GM21390 (cell line): ENCODE measurements at regions not wholly inside any gene's neighbourhood (a gene's known extent, or its start where the extent isn't known, plus 50 kb on each side); places are given as distances from the start of the nearest gene placed in this dataset.

Experiments used
- ATAC-seq: cut with Tn5 transposase; IDR thresholded peaks from one replicate; pipeline ENCODE4 v1.9.1; 2021; ENCODE audit not compliant: unreplicated experiment

DNA sequence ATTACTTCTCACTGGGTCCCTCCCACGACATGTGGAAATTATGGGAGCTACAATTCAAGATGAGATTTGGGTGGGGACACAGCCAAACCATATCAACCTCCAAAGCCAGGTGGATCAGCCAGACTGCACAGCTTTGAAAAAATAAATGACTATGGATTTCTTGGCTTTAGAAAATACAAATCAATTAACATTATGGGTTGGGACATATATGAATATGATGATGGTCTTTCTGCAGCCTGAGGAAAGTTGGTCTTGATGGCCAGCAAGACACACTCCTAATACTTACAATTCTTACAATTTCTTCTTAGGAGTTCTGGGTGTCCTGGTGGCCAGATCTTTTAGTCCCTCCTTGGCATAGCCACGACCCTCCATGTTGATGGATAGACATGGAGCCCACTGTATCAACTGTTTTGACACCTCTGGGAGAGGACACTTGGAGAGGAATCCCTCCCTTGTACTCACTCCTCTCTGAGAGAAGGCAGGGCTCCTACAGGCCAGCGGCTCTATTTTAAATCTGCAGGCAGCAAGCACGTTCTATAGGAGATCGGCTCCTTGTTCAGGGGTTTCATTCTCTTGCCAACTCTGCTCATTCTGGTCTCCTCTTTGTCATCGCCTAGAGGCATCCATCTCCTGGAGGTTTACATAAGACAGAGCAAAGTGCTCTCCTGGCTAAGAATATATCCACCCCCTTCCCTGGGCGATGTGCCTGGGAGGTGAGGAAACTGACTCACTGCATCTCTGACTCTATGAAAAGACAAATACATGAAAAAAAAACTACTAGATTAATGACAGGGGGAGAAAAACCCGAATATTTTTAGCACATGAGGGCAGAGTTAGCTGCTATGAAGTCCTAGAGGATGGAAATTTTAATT, 145.9 kb downstream of the CARTPT start:
- no peak for ATAC-seq

DNA sequence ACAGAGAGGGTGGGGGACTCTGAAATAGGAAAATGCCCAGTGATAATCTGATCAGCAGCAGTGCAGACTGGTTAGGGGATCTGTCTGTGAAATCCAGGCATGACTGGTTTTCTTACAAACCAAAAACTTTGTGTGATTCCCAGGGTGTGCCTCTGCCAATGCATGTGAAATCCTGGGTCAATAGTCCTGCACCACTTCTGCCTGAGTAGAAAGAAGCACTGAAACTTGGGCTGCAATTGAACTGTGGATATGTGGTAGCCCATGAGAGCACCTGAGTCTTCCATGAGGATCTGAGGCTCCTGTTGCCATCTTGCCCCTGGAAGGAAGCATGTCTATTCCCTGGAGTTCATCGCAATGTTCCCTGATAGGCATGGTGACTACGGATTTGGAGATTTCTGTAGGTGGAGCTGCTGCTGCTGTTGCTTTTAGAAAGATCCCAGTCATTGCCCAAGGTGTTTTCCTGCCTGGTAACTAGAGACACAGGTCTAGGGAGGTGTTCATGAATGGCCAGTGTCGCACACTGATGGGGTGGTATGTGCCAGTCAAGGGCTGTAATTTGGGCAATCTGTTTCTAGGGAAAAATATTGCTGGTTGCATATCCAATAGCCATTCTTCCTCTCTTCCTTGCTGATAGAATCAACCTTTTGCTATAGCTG, 146.7 kb downstream of the CARTPT start:
- no peak for ATAC-seq

- no peak for ATAC-seq
These were observed 153.3 kb downstream of the CARTPT start for GRCh38 chr5:71872311-71872864.

DNA sequence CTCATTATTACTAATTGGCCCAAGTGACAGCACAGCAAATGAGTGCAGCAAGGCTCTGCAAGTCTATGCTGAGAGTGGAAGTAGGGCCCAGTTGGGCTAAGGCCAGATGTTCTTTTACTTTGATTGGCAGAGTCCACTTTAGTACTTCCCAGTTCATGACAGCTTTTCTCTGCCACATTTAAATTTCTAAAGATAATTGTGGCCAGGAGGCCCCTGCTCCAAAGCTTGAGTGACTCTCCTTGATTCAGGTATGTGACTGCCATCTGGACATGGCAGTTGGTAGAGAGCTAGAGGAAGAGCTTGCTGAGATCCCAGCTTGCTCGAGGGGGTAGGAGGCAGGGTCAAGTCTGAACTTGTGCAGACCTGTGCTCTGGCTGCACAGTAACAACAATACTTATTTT, 154.1 kb downstream of the CARTPT start:
- ATAC-seq = no peak

DNA sequence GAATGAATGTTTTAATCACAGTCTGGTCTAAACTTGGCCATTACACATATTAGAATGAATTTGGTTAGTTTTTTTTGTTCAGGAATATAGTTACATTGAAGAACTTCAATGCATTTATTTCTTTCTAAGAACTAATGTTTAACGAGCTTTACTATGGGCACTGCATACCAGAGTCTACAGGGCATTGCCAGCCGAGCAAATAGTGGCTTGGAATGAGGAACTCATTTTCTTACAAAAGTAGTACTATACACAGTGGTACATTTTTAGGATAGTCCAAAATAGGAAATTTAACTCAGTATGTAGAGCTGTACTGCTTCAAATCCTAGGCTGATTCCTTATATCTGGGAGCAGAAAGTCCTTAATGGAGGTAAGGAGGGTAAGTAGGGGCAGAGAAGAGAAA, 155.4 kb downstream of the CARTPT start:
- ATAC-seq = no peak

- no peak for ATAC-seq
These were observed 158.4 kb downstream of the CARTPT start for GRCh38 chr5:71877511-71877910.

- ATAC-seq = no peak
These were observed 161.5 kb downstream of the CARTPT start for GRCh38 chr5:71880536-71880935.

GRCh38 chr5:71882826-71883741, 164.0 kb downstream of the CARTPT start:
- ATAC-seq = no peak

GRCh38 chr5:71883742-71884103, 164.6 kb downstream of the CARTPT start:
- ATAC-seq = no peak

DNA sequence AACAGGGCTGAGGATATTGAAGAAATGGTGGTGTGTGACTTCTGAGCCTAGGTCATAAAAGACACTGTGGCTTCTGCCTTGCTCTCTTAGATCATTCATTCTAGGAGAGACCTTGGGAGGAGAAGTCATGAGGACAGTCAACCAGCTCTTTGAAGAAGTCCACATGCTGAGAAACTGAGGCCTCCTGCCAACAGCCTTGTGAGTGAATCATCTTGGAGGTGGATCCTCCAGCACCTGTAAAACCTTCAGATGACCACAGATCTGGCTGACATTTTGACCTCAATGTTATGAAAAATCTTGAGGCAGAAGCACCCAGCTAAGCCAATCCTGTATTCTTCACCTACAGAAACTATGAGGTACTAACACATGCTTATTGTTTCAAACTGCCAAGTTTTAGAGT, 165.9 kb downstream of the CARTPT start:
- no peak for ATAC-seq

DNA sequence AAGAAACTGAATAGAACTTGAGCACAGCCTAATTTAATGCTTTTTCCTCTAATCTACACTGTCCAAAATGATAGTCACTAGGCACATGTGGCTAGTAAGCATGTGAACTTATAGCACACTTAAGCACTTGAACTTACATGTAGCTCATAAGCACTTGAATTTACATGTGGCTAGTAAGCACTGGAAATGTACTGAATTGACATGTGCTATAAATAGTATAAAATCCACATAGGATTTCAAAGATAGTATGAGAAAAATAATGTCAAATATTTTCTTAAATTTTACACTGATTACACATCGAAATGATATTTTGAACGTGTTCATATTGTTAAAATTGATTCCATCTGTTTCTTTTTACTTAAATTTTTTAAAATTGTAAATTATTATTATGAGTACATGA, 167.3 kb downstream of the CARTPT start:
- ATAC-seq = no peak

DNA sequence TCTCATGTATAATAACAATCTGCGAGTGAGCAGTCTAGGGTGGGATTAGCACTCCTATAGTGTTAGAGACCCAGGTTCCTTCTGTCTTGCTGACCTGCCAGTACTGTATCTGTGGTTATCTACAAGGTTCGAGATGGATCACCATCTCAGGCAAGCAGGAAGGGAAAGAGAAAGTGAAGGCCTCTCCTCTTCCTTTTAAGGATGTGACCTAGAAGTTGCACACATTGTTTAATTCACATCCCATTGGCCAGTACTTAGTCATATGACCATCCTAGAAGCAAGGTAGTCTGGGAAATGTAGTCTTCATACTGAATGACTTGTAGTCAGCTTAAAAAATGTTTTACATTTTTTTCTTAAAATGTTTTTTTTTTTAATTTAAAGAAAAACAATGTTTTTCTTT, 168.6 kb downstream of the CARTPT start:
- ATAC-seq = peak; percentile 99

DNA sequence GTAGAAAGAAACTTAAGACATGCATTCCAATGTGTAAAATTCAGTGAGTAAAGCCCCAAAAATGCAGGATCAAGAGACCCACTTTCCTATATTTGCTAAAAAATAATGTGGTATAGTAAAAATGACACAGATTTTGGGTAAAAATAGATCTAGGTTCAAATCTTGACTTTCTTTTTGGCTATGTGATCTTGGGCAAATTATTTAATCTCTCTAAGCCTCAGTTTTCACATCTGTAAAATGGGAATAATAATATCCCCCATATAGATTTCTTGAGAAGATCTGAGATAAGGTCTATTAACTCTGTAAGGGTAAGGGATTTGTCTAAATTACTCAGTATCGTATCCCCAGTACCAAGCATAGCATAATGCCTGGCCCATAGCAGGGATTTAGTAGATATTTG, 172.3 kb downstream of the CARTPT start:
- ATAC-seq = no peak

DNA sequence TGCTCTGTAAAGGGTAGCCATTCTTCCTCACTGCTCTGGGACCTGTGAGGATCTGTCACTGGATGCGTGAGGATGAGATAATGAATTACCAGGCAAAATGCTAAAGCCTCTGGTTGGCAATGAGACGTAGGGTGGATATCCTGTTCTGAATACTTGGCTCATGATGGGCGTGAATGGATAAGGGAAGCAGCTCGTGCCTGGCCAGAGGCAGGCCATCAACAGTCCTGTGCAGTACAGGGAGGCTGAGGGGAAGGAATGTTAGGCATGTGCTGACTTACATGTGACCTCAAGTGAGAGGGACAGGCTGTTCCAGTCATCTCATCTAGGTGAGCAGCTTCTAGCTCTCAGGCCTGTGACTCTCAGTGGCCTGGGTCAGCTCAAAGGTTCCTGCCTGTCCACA, 172.8 kb downstream of the CARTPT start:
- no peak for ATAC-seq

- no peak for ATAC-seq
These were observed 173.7 kb downstream of the CARTPT start for GRCh38 chr5:71892641-71893365.

DNA sequence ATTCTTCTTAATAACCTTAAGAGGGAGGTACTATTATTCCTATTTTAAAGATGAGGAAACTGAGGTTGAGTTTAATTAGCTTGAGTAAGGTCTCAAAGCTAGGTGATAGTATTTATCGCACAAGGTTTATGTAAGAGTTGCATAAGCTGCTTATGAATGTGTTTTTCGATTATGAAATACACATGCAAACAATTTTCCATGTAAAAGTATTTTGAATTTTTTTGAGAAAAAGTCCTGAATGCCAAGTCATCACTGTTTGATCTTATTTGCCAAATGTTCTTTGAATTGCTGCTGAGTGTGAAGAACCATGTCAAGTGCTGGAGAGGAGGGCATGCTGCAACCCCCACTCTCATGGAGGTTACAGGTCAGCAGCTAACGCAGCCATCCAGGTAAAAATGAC, 174.4 kb downstream of the CARTPT start:
- ATAC-seq = no peak

DNA sequence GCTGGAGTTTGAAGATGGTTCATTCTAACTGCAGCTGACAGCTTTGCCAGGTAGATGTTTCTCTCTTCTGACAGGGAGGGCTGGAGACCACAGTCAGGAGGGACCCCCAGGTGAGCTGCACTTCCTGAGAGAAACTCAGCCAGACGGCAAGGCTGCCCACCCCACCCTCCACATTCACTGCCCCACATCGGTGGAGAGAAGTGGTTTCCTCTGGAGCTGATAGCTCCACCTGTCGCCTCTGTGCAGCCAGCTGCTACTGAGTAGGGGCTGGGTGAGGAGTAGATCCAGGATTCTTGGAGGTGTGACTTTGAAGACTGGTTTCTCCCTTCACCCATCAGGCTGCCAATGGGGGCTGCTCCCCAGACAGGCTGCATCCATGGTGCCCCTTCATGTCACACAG, 175.0 kb downstream of the CARTPT start:
- ATAC-seq = no peak

DNA sequence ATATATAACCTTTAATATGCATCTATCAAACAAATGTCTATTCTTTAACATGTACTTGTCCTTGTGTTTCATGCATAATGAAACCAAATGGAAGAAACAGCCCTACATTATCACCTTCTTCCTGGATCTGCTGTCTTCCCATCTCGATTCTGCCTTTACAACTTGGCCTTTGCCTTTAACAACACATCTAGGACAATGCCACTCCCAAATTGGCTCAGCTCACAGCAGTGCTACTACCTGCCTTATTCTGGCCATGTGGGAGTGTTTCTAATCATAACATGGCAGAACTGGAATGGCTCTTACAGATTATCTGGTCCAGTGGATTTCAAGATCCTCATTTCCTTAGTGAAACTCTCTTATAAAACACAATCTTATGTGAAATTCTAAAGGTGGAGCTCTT, 176.5 kb downstream of the CARTPT start:
- no peak for ATAC-seq

DNA sequence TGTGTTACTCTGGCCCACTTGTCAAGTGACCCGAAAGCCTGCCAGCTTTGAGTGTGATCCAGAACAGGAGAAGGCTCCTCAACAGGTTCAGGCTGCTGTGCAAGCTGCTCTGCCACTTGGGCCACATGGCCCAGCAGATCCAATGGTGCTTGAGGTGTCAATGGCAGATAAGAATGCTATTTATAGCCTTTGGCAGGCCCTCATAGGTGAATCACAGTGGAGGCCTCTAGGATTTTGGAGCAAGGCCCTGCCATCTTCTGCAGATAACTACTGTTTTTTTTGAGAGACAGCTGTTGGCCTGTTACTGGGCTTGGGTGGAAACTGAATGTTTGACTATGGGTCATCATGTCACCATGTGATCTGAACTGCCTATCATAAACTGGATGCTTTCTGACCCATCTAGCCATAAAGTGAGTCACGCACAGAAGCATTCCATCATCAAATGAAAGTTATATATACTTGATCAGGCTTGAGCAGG, 180.8 kb downstream of the CARTPT start:
- no peak for ATAC-seq

DNA sequence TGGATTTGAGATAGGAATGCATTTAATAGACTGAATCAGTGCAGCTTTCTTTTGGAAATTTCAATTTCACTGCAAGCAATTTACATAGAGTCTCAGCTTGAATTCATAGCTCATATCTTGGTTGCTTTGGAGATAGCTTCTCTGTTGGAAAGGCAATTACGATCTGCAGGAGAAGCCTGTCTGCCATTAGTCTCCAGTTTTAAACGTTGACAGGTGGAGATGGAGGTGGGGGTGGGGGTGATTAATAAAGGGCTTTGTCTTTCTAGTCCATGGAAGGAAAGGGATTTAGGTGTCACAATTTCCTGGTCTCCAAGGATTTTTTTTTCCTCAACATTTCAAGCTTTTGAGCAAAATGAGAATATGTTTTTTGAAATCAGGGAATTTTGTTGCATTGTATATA, 184.7 kb downstream of the CARTPT start:
- ATAC-seq = no peak

GRCh38 chr5:71904852-71905251, 185.8 kb downstream of the CARTPT start:
- ATAC-seq = no peak
